Loucy (cell line): ENCODE measurements at regions not wholly inside any gene's neighbourhood (a gene's known extent, or its start where the extent isn't known, plus 50 kb on each side); places are given as distances from the start of the nearest gene placed in this dataset.

ENCODE experiments used
- H2AFZ ChIP-seq: fragments of 200-600 bp; sonication (generic); 2 replicates; pipeline ENCODE4 v1.6.0; 2016; ENCODE audit warnings: antibody characterized with exemption, mild to moderate bottlenecking, low read length, moderate library complexity
- H3F3A ChIP-seq: fragments of 200-600 bp; 2 replicates; pipeline ENCODE4 v1.6.0; 2016; ENCODE audit warnings: antibody characterized with exemption, low read depth, mild to moderate bottlenecking
- H3K27me3 ChIP-seq: fragments of 200-600 bp; sonication (generic); 2 replicates; pipeline ENCODE4 v1.6.1; 2014; ENCODE audit warnings: low read length, mild to moderate bottlenecking; ENCODE audit not compliant: insufficient read depth, poor library complexity, severe bottlenecking
- H3K36me3 ChIP-seq: fragments of 200-600 bp; sonication (generic); 2 replicates; pipeline ENCODE4 v1.6.1; 2016; ENCODE audit warnings: low read length; ENCODE audit not compliant: insufficient read depth
- H3K4me1 ChIP-seq: fragments of 200-600 bp; sonication (generic); 2 replicates; pipeline ENCODE4 v1.5.1; 2014; ENCODE audit warnings: low read length, mild to moderate bottlenecking; ENCODE audit not compliant: insufficient read depth, poor library complexity, severe bottlenecking
- H3K4me2 ChIP-seq: fragments of 200-600 bp; sonication (generic); 2 replicates; pipeline ENCODE4 v1.6.0; 2014; ENCODE audit warnings: antibody characterized with exemption, low read length, low read depth, mild to moderate bottlenecking; ENCODE audit not compliant: poor library complexity, severe bottlenecking
- H3K4me3 ChIP-seq: fragments of 200-600 bp; sonication (generic); 2 replicates; pipeline ENCODE4 v1.5.1; 2014; ENCODE audit warnings: low read length, mild to moderate bottlenecking, mixed read lengths; ENCODE audit not compliant: poor library complexity, severe bottlenecking
- H3K79me2 ChIP-seq: fragments of 200-600 bp; sonication (generic); 2 replicates; pipeline ENCODE4 v1.6.1; 2014; ENCODE audit warnings: low read length; ENCODE audit not compliant: insufficient read depth
- H3K9ac ChIP-seq: fragments of 200-600 bp; sonication (generic); 2 replicates; pipeline ENCODE4 v1.6.0; 2014; ENCODE audit warnings: mild to moderate bottlenecking, low read depth, low read length, moderate library complexity; ENCODE audit not compliant: poor library complexity, severe bottlenecking
- H3K9me2 ChIP-seq: fragments of 200-600 bp; sonication (generic); replicated peaks from 2 replicates; pipeline ENCODE4 v1.6.1; 2016; ENCODE audit warnings: low read depth, low read length, mixed read lengths
- H3K9me3 ChIP-seq: fragments of 200-600 bp; sonication (generic); 2 replicates; pipeline ENCODE4 v1.6.1; 2014; ENCODE audit warnings: mild to moderate bottlenecking, antibody characterized with exemption, low read length, low read depth; ENCODE audit not compliant: insufficient read depth
- H4K20me1 ChIP-seq: fragments of 200-600 bp; sonication (generic); 2 replicates; pipeline ENCODE4 v1.6.0; 2014; ENCODE audit warnings: antibody characterized with exemption, low read length, mild to moderate bottlenecking; ENCODE audit not compliant: insufficient read depth, poor library complexity, severe bottlenecking
- EZH2phosphoT487 ChIP-seq: fragments of 200-600 bp; IDR thresholded peaks from 2 replicates; pipeline ENCODE4 v1.6.1; 2018; ENCODE audit warnings: antibody characterized with exemption, mild to moderate bottlenecking, moderate library complexity, borderline replicate concordance
- TF ChIP-seq, protein P1 (sequence below): fragments of 200-600 bp; sonication (generic); conservative IDR thresholded peaks from 2 replicates; pipeline ENCODE4 v1.5.1; 2014; ENCODE audit warnings: mild to moderate bottlenecking, antibody characterized with exemption, low read length

DNA sequence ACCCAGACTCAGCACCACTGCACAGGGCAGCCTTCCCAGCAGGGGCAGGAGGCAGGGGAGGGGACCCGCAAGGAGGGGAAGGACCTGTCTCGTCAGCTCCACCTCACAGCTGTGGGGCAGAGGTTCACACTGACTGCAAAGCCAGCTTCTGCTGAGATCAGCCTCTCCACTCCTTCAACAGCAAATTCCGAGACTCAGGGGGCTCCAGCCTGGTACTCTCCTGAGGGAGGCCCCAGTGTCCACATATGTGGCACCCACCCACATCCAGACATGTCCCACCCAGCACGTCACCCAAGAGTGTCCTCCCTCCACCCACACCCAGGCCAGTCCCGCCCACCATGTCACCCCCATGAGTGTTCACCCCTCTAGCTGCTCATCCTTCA is 329.5 kb downstream of the NPHP4 start:
- no peaks in the 10 kb centered on the region for H3K4me1 ChIP-seq
- H3K4me2 ChIP-seq, result no peak overlapping the region
- H3K9me3 ChIP-seq, result peaks cover 3% of the 10 kb centered on the region; the same call in 1 of the 2 replicates
- H3K9me2 ChIP-seq, result no peaks in the 10 kb centered on the region
- no peak overlapping the region for H3K9ac ChIP-seq
- H3K36me3 ChIP-seq, result no peaks in the 10 kb centered on the region
- no peak for TF ChIP-seq EZH2phosphoT487
- TF ChIP-seq, protein P1, sequence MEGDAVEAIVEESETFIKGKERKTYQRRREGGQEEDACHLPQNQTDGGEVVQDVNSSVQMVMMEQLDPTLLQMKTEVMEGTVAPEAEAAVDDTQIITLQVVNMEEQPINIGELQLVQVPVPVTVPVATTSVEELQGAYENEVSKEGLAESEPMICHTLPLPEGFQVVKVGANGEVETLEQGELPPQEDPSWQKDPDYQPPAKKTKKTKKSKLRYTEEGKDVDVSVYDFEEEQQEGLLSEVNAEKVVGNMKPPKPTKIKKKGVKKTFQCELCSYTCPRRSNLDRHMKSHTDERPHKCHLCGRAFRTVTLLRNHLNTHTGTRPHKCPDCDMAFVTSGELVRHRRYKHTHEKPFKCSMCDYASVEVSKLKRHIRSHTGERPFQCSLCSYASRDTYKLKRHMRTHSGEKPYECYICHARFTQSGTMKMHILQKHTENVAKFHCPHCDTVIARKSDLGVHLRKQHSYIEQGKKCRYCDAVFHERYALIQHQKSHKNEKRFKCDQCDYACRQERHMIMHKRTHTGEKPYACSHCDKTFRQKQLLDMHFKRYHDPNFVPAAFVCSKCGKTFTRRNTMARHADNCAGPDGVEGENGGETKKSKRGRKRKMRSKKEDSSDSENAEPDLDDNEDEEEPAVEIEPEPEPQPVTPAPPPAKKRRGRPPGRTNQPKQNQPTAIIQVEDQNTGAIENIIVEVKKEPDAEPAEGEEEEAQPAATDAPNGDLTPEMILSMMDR, result no peak
- H4K20me1 ChIP-seq, result no peaks in the 10 kb centered on the region
- H3K27me3 ChIP-seq, result no peaks in the 10 kb centered on the region
- H3K79me2 ChIP-seq, result no peaks in the 10 kb centered on the region
- no peak overlapping the region for H2AFZ ChIP-seq
- H3K4me3 ChIP-seq, result no peak overlapping the region
- no peaks in the 10 kb centered on the region for H3F3A ChIP-seq

DNA sequence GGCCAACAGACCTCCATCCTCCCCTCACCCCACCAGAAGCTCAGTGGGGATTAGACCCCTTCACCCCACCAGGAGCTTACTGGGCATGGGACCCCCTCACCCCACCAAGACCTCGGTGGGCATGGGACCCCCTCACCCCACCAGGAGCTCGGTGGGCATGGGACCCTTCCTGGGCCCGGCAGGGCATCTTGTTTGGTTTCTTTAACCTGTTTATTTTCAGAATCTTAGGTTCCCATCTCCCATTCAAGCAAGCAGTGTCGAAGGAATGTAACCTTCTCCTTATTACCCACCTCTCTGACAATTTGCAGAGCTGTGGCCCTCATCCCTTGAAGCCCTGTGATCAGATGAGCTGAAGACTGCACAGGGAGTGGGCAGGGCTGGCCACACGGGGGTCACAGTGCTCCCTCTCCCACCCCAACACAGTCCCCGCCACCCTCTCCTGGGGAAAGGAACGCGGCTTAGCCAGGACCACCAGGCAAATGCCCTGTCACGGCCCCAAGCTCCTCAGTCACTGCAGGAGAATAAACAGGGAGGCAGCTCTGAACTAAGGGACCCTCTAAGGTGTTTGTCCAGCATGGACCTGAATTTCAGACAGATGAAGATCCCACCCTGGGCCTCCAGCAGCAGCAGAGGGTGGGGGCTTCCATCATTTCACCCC is 330.0 kb downstream of the NPHP4 start:
- Histone ChIP-seq H3K79me2 (no peaks in the 10 kb centered on the region), H3F3A (no peaks in the 10 kb centered on the region), H3K27me3 (no peaks in the 10 kb centered on the region), H2AFZ (no peak overlapping the region), H3K9ac (no peak overlapping the region), H3K9me3 (peaks cover 3% of the 10 kb centered on the region; the same call in 1 of the 2 replicates), H4K20me1 (no peaks in the 10 kb centered on the region), H3K4me1 (no peaks in the 10 kb centered on the region), H3K4me2 (no peak overlapping the region), H3K4me3 (no peak overlapping the region), H3K9me2 (no peaks in the 10 kb centered on the region), H3K36me3 (no peaks in the 10 kb centered on the region)
- TF ChIP-seq, protein P1, result no peak
- no peak for TF ChIP-seq EZH2phosphoT487

DNA sequence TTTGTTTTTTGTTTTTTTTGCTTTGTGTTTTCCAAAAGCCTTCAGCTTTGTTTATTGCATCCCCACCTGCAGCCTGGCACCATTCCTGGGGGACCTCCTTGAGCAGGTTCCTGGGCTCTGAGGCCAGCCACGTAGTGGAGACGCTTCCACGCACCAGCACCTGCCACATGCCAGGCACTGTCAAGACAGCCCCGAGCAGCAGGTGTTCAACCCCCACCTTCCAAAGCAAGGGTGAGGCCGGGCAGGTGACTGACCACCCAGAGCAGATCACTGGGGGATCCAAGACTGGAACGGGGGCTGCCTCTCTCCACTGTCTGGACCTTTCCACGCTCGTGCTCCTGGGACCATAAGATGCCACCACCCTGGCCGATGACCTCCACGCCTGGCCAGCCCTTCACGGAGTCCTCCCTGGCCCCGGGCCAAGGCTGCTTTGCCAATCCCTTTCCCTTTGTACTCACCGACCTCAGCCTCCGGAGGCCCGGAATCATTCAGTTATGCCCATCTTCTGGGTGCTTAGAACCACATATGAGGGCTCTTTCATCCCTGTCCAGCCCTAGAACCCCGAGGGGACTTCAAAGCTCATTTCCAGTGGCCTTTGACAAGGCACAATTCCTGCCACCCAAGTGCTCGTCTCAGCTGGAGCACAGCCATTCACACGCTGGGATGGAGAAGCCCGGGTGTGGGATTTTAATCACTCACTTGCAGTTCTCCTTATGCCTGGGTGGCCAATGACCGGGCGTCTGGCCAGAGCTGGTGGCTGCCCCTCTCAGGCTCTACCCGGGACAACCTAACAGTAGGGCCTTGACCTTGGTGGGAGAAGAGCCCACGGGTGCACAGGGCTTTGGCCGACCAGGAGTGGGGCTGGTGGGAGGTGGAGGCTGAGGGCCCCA is 330.8 kb downstream of the NPHP4 start:
- H3K4me1 ChIP-seq, result no peaks in the 10 kb centered on the region
- no peak overlapping the region for H3K9ac ChIP-seq
- H4K20me1 ChIP-seq, result no peaks in the 10 kb centered on the region
- no peaks in the 10 kb centered on the region for H3F3A ChIP-seq
- no peak overlapping the region for H3K4me2 ChIP-seq
- H2AFZ ChIP-seq, result no peak overlapping the region
- no peaks in the 10 kb centered on the region for H3K79me2 ChIP-seq
- no peaks in the 10 kb centered on the region; the same call in 1 of the 2 replicates for H3K9me3 ChIP-seq
- H3K36me3 ChIP-seq, result no peaks in the 10 kb centered on the region
- H3K9me2 ChIP-seq, result no peaks in the 10 kb centered on the region
- no peaks in the 10 kb centered on the region for H3K27me3 ChIP-seq
- TF ChIP-seq, protein P1, result no peak
- TF ChIP-seq EZH2phosphoT487, result no peak
- H3K4me3 ChIP-seq, result no peak overlapping the region
